Natural killer cell (primary cell): ENCODE measurements at regions not wholly inside any gene's neighbourhood (a gene's known extent, or its start where the extent isn't known, plus 50 kb on each side); places are given as distances from the start of the nearest gene placed in this dataset.
"Not testable (repeated sequence)": the region's sequence is repeated elsewhere in the genome, so short reads cannot be mapped to it uniquely, and the experiment has no call there.

Experiments
- ATAC-seq, 3 donors: fragments of 150-1000 bp in 2 of 3; fragments of 200-7000 bp in 1 of 3; cut with Tn5 transposase; 1 replicate in 1 of 3; 2 replicates in 2 of 3; pipeline ENCODE4 v1.10.0; 2021; ENCODE audit warnings: mild to moderate bottlenecking in 2 of 3, moderate library complexity in 2 of 3
- DNase-seq, 2 donors: peaks; one replicate each; pipeline versions ENCODE4 v3.0.0 to v3.0.0-alpha.2; 2013 to 2021; ENCODE audit warnings: mixed read lengths in 1 of 2
- H3K27ac ChIP-seq: one replicate; pipeline ENCODE4 v1.5.1; 2013; ENCODE audit warnings: mild to moderate bottlenecking, low read length
- H3K27me3 ChIP-seq: one replicate; pipeline ENCODE4 v1.6.1; 2013; ENCODE audit warnings: low read length; ENCODE audit not compliant: control insufficient read depth, insufficient read depth
- H3K36me3 ChIP-seq: one replicate; pipeline ENCODE4 v1.6.1; 2013; ENCODE audit warnings: low read length; ENCODE audit not compliant: control insufficient read depth, insufficient read depth
- H3K4me1 ChIP-seq: one replicate; pipeline ENCODE4 v1.6.1; 2013; ENCODE audit warnings: low read length; ENCODE audit not compliant: control insufficient read depth, insufficient read depth
- H3K4me3 ChIP-seq: one replicate; pipeline ENCODE4 v1.5.1; 2013; ENCODE audit warnings: low read length
- H3K9me3 ChIP-seq: one replicate; pipeline ENCODE4 v1.6.1; 2013; ENCODE audit warnings: low read length; ENCODE audit not compliant: control insufficient read depth, insufficient read depth
- H3K27ac Mint-ChIP-seq, 2 donors: one replicate each; pipeline ENCODE4 v1.8.0; 2022; ENCODE audit warnings: mild to moderate bottlenecking in 2 of 2, mixed read lengths in 2 of 2, moderate library complexity in 1 of 2
- H3K27me3 Mint-ChIP-seq, 2 donors: one replicate each; pipeline ENCODE4 v1.8.0; 2022; ENCODE audit warnings: low read depth in 2 of 2, mixed read lengths in 2 of 2
- H3K36me3 Mint-ChIP-seq: one replicate; pipeline ENCODE4 v1.8.0; 2022; ENCODE audit warnings: mixed read lengths
- H3K4me1 Mint-ChIP-seq, 2 donors: one replicate each; pipeline ENCODE4 v1.8.0; 2022; ENCODE audit warnings: mixed read lengths in 2 of 2
- H3K4me3 Mint-ChIP-seq: one replicate; pipeline ENCODE4 v1.8.0; 2022; ENCODE audit warnings: mild to moderate bottlenecking, moderate library complexity, mixed read lengths
- H3K9me3 Mint-ChIP-seq, 2 donors: one replicate each; pipeline ENCODE4 v1.8.0; 2022; ENCODE audit warnings: mixed read lengths in 2 of 2
- CTCF ChIP-seq: fragments of 200-600 bp; IDR thresholded peaks from one replicate; pipeline ENCODE4 v1.8.0; 2022; ENCODE audit warnings: antibody characterized with exemption
- WGBS: methylation state at CpG from one replicate; pipeline ENCODE4 v1.1.7; 2013; ENCODE audit warnings: missing lambda C conversion rate; ENCODE audit not compliant: insufficient coverage; 5-methylcytosine and 5-hydroxymethylcytosine counted together
- intact Hi-C: fragments of 100-400 bp; cut with micrococcal nuclease; formaldehyde crosslinking; loops from one replicate; pipeline ENCODE4 v1.14.2; 2022

GRCh38 chr15:29978411-29979382, 104.1 kb upstream of the GOLGA8J start:
- H3K36me3 ChIP-seq: no peaks in the 10 kb centered on the region
- DNase-seq: no peak
- Mint-ChIP-seq H3K4me3 (no peak overlapping the region), H3K36me3 (no peaks in the 10 kb centered on the region), H3K27me3 (peaks cover 9 to 30% of the 10 kb centered on the region in 2 donors), H3K4me1 (no peaks in the 10 kb centered on the region), H3K9me3 (no peaks in the 10 kb centered on the region), H3K27ac (no peak overlapping the region)
- no peaks in the 10 kb centered on the region for H3K4me1 ChIP-seq
- no peak overlapping the region for H3K4me3 ChIP-seq
- H3K27ac ChIP-seq: no peak overlapping the region
- ATAC-seq: no peak
- intact Hi-C loops: no loop called here
- TF ChIP-seq CTCF: no peak
- no peaks in the 10 kb centered on the region for H3K9me3 ChIP-seq
- H3K27me3 ChIP-seq: no peaks in the 10 kb centered on the region
- WGBS: 84% methylated on average over 8 of the region's 8 CpGs

GRCh38 chr15:29974056-29974455, 108.7 kb upstream of the GOLGA8J start:
- H3K36me3 ChIP-seq, intact Hi-C loops, H3K4me1 Mint-ChIP-seq, H3K4me3 Mint-ChIP-seq, ATAC-seq, DNase-seq, H3K9me3 ChIP-seq, H3K4me3 ChIP-seq, H3K27ac Mint-ChIP-seq, H3K9me3 Mint-ChIP-seq, H3K4me1 ChIP-seq, H3K27ac ChIP-seq: not testable (repeated sequence)
- peaks cover 11% of the 10 kb centered on the region for H3K27me3 ChIP-seq
- H3K36me3 Mint-ChIP-seq: peaks cover 14% of the 10 kb centered on the region
- peaks cover 39 to 69% of the 10 kb centered on the region in 2 donors for H3K27me3 Mint-ChIP-seq
- WGBS: 73% methylated on average over 3 of the region's 4 CpGs

DNA sequence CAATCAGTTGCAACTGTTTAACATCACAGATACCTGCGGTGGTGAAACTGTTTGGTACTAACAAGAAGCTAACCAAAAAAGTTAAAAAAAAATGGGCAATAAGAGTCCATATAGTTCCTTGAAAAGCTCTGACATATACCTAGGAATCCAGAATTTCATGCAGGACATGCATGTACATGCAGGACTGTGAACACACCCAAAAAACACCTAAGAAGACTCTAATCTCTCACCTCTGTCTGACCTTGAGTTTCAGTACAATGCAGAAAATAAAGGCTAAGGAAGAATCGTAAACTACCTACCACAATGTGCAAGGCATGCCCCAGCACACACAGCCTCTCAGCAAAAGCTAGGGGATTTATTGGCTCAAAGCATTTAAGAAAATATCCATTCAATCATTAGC, 110.7 kb upstream of the GOLGA8J start:
- H3K9me3 Mint-ChIP-seq: peaks cover 0 to 5% of the 10 kb centered on the region in 2 donors
- no peaks in the 10 kb centered on the region for H3K9me3 ChIP-seq
- intact Hi-C loops: no loop called here
- H3K27me3 Mint-ChIP-seq: peaks cover 44 to 68% of the 10 kb centered on the region in 2 donors
- no peak overlapping the region for H3K27ac Mint-ChIP-seq
- H3K4me1 ChIP-seq: no peaks in the 10 kb centered on the region
- DNase-seq (no peak), ATAC-seq (no peak)
- H3K4me3 Mint-ChIP-seq: no peak overlapping the region
- no peak overlapping the region for H3K27ac ChIP-seq
- H3K4me1 Mint-ChIP-seq: no peaks in the 10 kb centered on the region
- H3K4me3 ChIP-seq: no peak overlapping the region
- peaks cover 17% of the 10 kb centered on the region for H3K27me3 ChIP-seq
- 89% methylated on average over 2 of the region's 2 CpGs for WGBS
- H3K36me3 Mint-ChIP-seq: peaks cover 14% of the 10 kb centered on the region
- no peaks in the 10 kb centered on the region for H3K36me3 ChIP-seq
- no peak for TF ChIP-seq CTCF

DNA sequence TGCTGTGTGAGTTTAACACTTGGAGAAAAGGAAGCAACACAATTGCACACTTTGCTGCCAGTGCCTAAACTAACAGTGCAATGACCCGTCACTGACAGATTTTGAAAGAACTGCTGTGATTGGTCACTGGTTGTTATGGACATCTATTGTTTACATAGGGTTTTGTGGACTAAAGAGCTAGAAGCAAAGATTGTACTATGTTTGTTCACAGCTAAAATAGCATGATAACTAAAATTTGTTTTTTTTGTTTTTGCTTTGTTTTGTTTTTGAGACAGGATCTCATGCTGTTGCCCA, 112.4 kb upstream of the GOLGA8J start:
- no peaks in the 10 kb centered on the region for H3K9me3 ChIP-seq
- Mint-ChIP-seq H3K27me3 (peaks cover 41 to 66% of the 10 kb centered on the region in 2 donors), H3K27ac (no peak overlapping the region), H3K36me3 (peaks cover 14% of the 10 kb centered on the region), H3K4me3 (no peak overlapping the region), H3K9me3 (peaks cover 0 to 5% of the 10 kb centered on the region in 2 donors), H3K4me1 (no peaks in the 10 kb centered on the region)
- no peak overlapping the region for H3K27ac ChIP-seq
- no peak for TF ChIP-seq CTCF
- 88% methylated on average over 1 of the region's 1 CpG for WGBS
- no peaks in the 10 kb centered on the region for H3K4me1 ChIP-seq
- no peak for DNase-seq
- H3K4me3 ChIP-seq: no peak overlapping the region
- no peaks in the 10 kb centered on the region for H3K36me3 ChIP-seq
- ATAC-seq: no peak
- intact Hi-C loops: no loop called here
- peaks cover 21% of the 10 kb centered on the region for H3K27me3 ChIP-seq
